IMR-90 (cell line): ENCODE measurements at regions not wholly inside any gene's neighbourhood (a gene's known extent, or its start where the extent isn't known, plus 50 kb on each side); places are given as distances from the start of the nearest gene placed in this dataset.

Experiments
- ATAC-seq: fragments of 200-7000 bp; cut with Tn5 transposase; 2 replicates; pipeline ENCODE4 v1.9.1; 2020; ENCODE audit warnings: low read depth, mild to moderate bottlenecking, moderate library complexity
- BruUV-seq: library from RNA; stranded (reverse); fragments of 400-500 nt; replicated peaks from 2 replicates; lab custom pipeline; 2021; lab: Mats Ljungman, UMichigan
- CTCF ChIA-PET: fragments of 300-600 bp; formaldehyde crosslinking; extraction: SDS; loops from one replicate; lab custom pipeline; 2021; ENCODE audit warnings: antibody characterized with exemption; lab: Yijun Ruan, JAX
- POLR2A ChIA-PET: fragments of 300-600 bp; sonication (Branson Sonifier 250); formaldehyde crosslinking; loops from one replicate; lab custom pipeline; 2022; ENCODE audit warnings: antibody characterized with exemption; ENCODE audit not compliant: unreplicated experiment; lab: Charles Lee
- DNase-seq: peaks from one replicate; pipeline ENCODE4 v3.0.0; 2013
- H2AFZ ChIP-seq: replicated peaks from 2 replicates; pipeline ENCODE3; 2013; ENCODE audit warnings: low read length, mild to moderate bottlenecking; ENCODE audit not compliant: poor library complexity
- H2AK5ac ChIP-seq: 2 replicates; pipeline ENCODE4 v1.6.1; 2013; ENCODE audit warnings: low read depth, low read length, inconsistent platforms
- H2AK9ac ChIP-seq: replicated peaks from 2 replicates; pipeline ENCODE3; 2013; ENCODE audit warnings: mild to moderate bottlenecking, low read depth, low read length, moderate library complexity; ENCODE audit not compliant: poor library complexity
- H2BK120ac ChIP-seq: 2 replicates; pipeline ENCODE4 v1.6.1; 2013; ENCODE audit warnings: low read depth, low read length, inconsistent platforms
- H2BK15ac ChIP-seq: 3 replicates; pipeline ENCODE4 v1.6.1; 2013; ENCODE audit warnings: low read depth, low read length, inconsistent platforms
- H2BK20ac ChIP-seq: 2 replicates; pipeline ENCODE4 v1.6.1; 2013; ENCODE audit warnings: low read depth, mild to moderate bottlenecking, inconsistent platforms, low read length, moderate library complexity
- H2BK5ac ChIP-seq: 2 replicates; pipeline ENCODE4 v1.6.1; 2013; ENCODE audit warnings: mild to moderate bottlenecking, low read depth, low read length, inconsistent platforms; ENCODE audit not compliant: poor library complexity, severe bottlenecking
- H3K14ac ChIP-seq: replicated peaks from 2 replicates; pipeline ENCODE4 v1.6.1; 2013; ENCODE audit warnings: low read depth, low read length, inconsistent platforms
- H3K18ac ChIP-seq: 2 replicates; pipeline ENCODE4 v1.6.1; 2013; ENCODE audit warnings: low read depth, low read length, control low read depth
- H3K23ac ChIP-seq: 2 replicates; pipeline ENCODE4 v1.6.1; 2013; ENCODE audit warnings: low read depth, low read length, inconsistent platforms
- H3K27ac ChIP-seq: 2 replicates; pipeline ENCODE4 v1.5.1; 2013; ENCODE audit warnings: mild to moderate bottlenecking, control low read depth, low read length; ENCODE audit not compliant: insufficient read depth
- H3K27me3 ChIP-seq: 2 replicates; pipeline ENCODE4 v1.6.1; 2013; ENCODE audit warnings: low read length; ENCODE audit not compliant: control insufficient read depth, insufficient read depth
- H3K36me3 ChIP-seq: 2 replicates; pipeline ENCODE4 v1.6.1; 2013; ENCODE audit warnings: low read length, mixed read lengths; ENCODE audit not compliant: control insufficient read depth, insufficient read depth
- H3K4ac ChIP-seq: 2 replicates; pipeline ENCODE4 v1.6.1; 2013; ENCODE audit warnings: low read depth, low read length, inconsistent platforms
- H3K4me1 ChIP-seq: 2 replicates; pipeline ENCODE4 v1.6.1; 2013; ENCODE audit warnings: low read length, mixed read lengths; ENCODE audit not compliant: control insufficient read depth, insufficient read depth
- H3K4me2 ChIP-seq: 2 replicates; pipeline ENCODE4 v1.6.1; 2013; ENCODE audit warnings: low read depth, mild to moderate bottlenecking, control low read depth, low read length, moderate library complexity
- H3K4me3 ChIP-seq: 2 replicates; pipeline ENCODE4 v1.5.1; 2013; ENCODE audit warnings: low read depth, mild to moderate bottlenecking, control low read depth, low read length, moderate library complexity; ENCODE audit not compliant: insufficient read depth
- H3K56ac ChIP-seq: 2 replicates; pipeline ENCODE4 v1.6.1; 2013; ENCODE audit warnings: low read length, inconsistent platforms; ENCODE audit not compliant: insufficient read depth; ENCODE audit errors: extremely low read depth
- H3K79me1 ChIP-seq, 2 experiments: 2 replicates each; pipeline ENCODE4 v1.6.1; 2013; ENCODE audit warnings: low read length in 2 of 2, inconsistent platforms in 1 of 2, low read depth in 1 of 2
- H3K9ac ChIP-seq: 2 replicates; pipeline ENCODE4 v1.6.1; 2013; ENCODE audit warnings: low read depth, low read length, control low read depth
- H3K9me1 ChIP-seq: 2 replicates; pipeline ENCODE4 v1.6.1; 2013; ENCODE audit warnings: low read length, inconsistent platforms; ENCODE audit not compliant: insufficient read depth
- H3K9me3 ChIP-seq: 2 replicates; pipeline ENCODE4 v1.6.1; 2013; ENCODE audit warnings: low read length; ENCODE audit not compliant: control insufficient read depth, insufficient read depth
- H4K20me1 ChIP-seq: 2 replicates; pipeline ENCODE4 v1.6.1; 2013; ENCODE audit warnings: low read length, inconsistent platforms; ENCODE audit not compliant: insufficient read depth
- H4K5ac ChIP-seq: 2 replicates; pipeline ENCODE4 v1.6.1; 2013; ENCODE audit warnings: mild to moderate bottlenecking, low read depth, low read length, control low read depth
- H4K8ac ChIP-seq, 2 experiments: 2 replicates each; pipeline ENCODE4 v1.6.1; 2013; ENCODE audit warnings: low read depth in 2 of 2, low read length in 2 of 2, control low read depth in 1 of 2, inconsistent platforms in 1 of 2
- H4K91ac ChIP-seq: 2 replicates; pipeline ENCODE4 v1.6.1; 2013; ENCODE audit warnings: low read depth, low read length, inconsistent platforms; ENCODE audit not compliant: insufficient read depth
- BHLHE40 ChIP-seq: fragments of 150-350 bp; IDR thresholded peaks from 2 replicates; pipeline ENCODE4 v1.6.1; 2016; ENCODE audit warnings: mild to moderate bottlenecking, low read depth, low read length
- MAFK ChIP-seq: IDR thresholded peaks from 2 replicates; pipeline ENCODE4 v1.6.1; 2012; ENCODE audit warnings: low read depth, low read length, improper control_type of control experiment
- MXI1 ChIP-seq: IDR thresholded peaks from 2 replicates; pipeline ENCODE4 v1.6.1; 2012; ENCODE audit warnings: low read depth, mild to moderate bottlenecking, low read length, moderate library complexity, borderline replicate concordance
- NFE2L2 ChIP-seq: fragments of 150-350 bp; IDR thresholded peaks from 2 replicates; pipeline ENCODE4 v1.6.1; 2016; ENCODE audit warnings: low read depth, mild to moderate bottlenecking, low read length
- POLR2A ChIP-seq: IDR thresholded peaks from 2 replicates; pipeline ENCODE4 v1.6.1; 2012; ENCODE audit warnings: mild to moderate bottlenecking, low read depth, low read length
- RAD21 ChIP-seq: IDR thresholded peaks from 2 replicates; pipeline ENCODE4 v1.6.1; 2012; ENCODE audit warnings: low read length, improper control_type of control experiment
- WGBS, 2 experiments: methylation state at CpG; one replicate each; pipeline versions ENCODE4 v1.1.5 to v1.1.7; 2013; ENCODE audit warnings: missing lambda C conversion rate in 2 of 2; ENCODE audit not compliant: insufficient read length in 1 of 2; ENCODE audit errors: extremely low coverage in 2 of 2; 5-methylcytosine and 5-hydroxymethylcytosine counted together
- dilution Hi-C: fragments of 300-500 bp; cut with HindIII; formaldehyde crosslinking; loops from one replicate; pipeline ENCODE4 v1.14.3; 2018; ENCODE audit warnings: low sequenced_read_pairs; ENCODE audit not compliant: unreplicated experiment
- in situ Hi-C: fragments of 300-500 bp; cut with MboI; formaldehyde crosslinking; loops from 3 replicates; pipeline ENCODE4 v1.14.3; 2019; ENCODE audit warnings: low sequenced_read_pairs, inconsistent platforms, mixed read lengths
- intact Hi-C: fragments of 100-400 bp; cut with micrococcal nuclease; formaldehyde crosslinking; loops from 2 replicates; pipeline ENCODE4 v1.10.0; 2022
- TF ChIP-seq, protein P1 (sequence below): fragments of 150-350 bp; IDR thresholded peaks from 2 replicates; pipeline ENCODE4 v1.6.1; 2016; ENCODE audit warnings: low read depth, mild to moderate bottlenecking, low read length, moderate library complexity, borderline replicate concordance
- TF ChIP-seq, protein P2 (sequence below): conservative IDR thresholded peaks from 2 replicates; pipeline ENCODE4 v1.5.1; 2012; ENCODE audit warnings: mild to moderate bottlenecking, low read depth, low read length, improper control_type of control experiment

DNA sequence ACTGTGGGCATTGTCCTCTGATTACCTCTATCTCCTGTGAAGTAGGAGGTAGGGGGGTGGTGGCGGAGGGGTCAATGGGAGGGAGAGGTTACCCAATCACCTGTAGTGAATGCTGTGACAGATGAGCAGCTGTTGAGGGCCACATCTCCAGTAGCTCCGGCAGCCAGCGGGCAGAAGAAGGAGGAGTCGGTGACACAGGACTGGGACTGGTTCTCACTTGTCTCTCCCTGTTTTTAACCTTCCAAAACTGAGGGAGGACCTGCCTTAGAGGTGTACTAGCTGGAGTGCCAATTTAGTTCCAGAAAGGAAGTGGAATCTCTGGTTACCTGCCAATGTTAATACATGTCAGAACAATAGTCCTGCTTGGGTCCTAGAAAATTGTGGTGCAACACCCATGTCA is 56.2 kb upstream of the ENAH start:
- no peak overlapping the region for H3K14ac ChIP-seq
- no peak overlapping the region for H3K18ac ChIP-seq
- no peak overlapping the region for H3K4ac ChIP-seq
- H2BK15ac ChIP-seq = no peak overlapping the region
- H4K5ac ChIP-seq = no peak overlapping the region
- no peak overlapping the region for H3K27ac ChIP-seq
- H3K4me1 ChIP-seq = no peaks in the 10 kb centered on the region; the same call in 1 of the 2 replicates
- H4K20me1 ChIP-seq = no peaks in the 10 kb centered on the region
- ChIA-PET POLR2A (no interaction called here), CTCF (no interaction called here)
- H2BK120ac ChIP-seq = no peak overlapping the region
- peaks cover 12% of the 10 kb centered on the region for H3K27me3 ChIP-seq
- H3K9me3 ChIP-seq = no peaks in the 10 kb centered on the region
- no peak overlapping the region for H2AFZ ChIP-seq
- no peak overlapping the region for H2BK20ac ChIP-seq
- ATAC-seq (no peak), DNase-seq (no peak)
- intact Hi-C loops (no loop called here), dilution Hi-C loops (no loop called here), in situ Hi-C loops (no loop called here)
- H4K91ac ChIP-seq = no peak overlapping the region
- H3K79me1 ChIP-seq = no peaks in the 10 kb centered on the region
- TF ChIP-seq POLR2A (no peak), NFE2L2 (no peak), MXI1 (no peak), BHLHE40 (no peak), MAFK (no peak), RAD21 (no peak)
- TF ChIP-seq, protein P1, sequence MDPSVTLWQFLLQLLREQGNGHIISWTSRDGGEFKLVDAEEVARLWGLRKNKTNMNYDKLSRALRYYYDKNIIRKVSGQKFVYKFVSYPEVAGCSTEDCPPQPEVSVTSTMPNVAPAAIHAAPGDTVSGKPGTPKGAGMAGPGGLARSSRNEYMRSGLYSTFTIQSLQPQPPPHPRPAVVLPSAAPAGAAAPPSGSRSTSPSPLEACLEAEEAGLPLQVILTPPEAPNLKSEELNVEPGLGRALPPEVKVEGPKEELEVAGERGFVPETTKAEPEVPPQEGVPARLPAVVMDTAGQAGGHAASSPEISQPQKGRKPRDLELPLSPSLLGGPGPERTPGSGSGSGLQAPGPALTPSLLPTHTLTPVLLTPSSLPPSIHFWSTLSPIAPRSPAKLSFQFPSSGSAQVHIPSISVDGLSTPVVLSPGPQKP = no peak
- TF ChIP-seq, protein P2, sequence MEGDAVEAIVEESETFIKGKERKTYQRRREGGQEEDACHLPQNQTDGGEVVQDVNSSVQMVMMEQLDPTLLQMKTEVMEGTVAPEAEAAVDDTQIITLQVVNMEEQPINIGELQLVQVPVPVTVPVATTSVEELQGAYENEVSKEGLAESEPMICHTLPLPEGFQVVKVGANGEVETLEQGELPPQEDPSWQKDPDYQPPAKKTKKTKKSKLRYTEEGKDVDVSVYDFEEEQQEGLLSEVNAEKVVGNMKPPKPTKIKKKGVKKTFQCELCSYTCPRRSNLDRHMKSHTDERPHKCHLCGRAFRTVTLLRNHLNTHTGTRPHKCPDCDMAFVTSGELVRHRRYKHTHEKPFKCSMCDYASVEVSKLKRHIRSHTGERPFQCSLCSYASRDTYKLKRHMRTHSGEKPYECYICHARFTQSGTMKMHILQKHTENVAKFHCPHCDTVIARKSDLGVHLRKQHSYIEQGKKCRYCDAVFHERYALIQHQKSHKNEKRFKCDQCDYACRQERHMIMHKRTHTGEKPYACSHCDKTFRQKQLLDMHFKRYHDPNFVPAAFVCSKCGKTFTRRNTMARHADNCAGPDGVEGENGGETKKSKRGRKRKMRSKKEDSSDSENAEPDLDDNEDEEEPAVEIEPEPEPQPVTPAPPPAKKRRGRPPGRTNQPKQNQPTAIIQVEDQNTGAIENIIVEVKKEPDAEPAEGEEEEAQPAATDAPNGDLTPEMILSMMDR = no peak
- no peak overlapping the region for H3K9ac ChIP-seq
- no peak overlapping the region for H3K56ac ChIP-seq
- no peak overlapping the region for H2BK5ac ChIP-seq
- H2AK5ac ChIP-seq = no peak overlapping the region
- H3K9me1 ChIP-seq = 0 out of 2 replicates have a peak, but pooled peaks cover 3% of the 10 kb centered on the region
- no peak overlapping the region for H3K4me2 ChIP-seq
- BruUV-seq = no TSS peak
- H3K23ac ChIP-seq = no peak overlapping the region
- H3K36me3 ChIP-seq = no peaks in the 10 kb centered on the region
- no peak overlapping the region for H4K8ac ChIP-seq
- WGBS, 2 experiments = no CpG with 5 or more reads among the region's 4 CpGs
- no peak overlapping the region for H3K4me3 ChIP-seq
- no peak overlapping the region for H2AK9ac ChIP-seq
